ENCODE measurements at regions not wholly inside any gene's neighbourhood (a gene's known extent, or its start where the extent isn't known, plus 50 kb on each side); places are given as distances from the start of the nearest gene placed in this dataset.

DNA sequence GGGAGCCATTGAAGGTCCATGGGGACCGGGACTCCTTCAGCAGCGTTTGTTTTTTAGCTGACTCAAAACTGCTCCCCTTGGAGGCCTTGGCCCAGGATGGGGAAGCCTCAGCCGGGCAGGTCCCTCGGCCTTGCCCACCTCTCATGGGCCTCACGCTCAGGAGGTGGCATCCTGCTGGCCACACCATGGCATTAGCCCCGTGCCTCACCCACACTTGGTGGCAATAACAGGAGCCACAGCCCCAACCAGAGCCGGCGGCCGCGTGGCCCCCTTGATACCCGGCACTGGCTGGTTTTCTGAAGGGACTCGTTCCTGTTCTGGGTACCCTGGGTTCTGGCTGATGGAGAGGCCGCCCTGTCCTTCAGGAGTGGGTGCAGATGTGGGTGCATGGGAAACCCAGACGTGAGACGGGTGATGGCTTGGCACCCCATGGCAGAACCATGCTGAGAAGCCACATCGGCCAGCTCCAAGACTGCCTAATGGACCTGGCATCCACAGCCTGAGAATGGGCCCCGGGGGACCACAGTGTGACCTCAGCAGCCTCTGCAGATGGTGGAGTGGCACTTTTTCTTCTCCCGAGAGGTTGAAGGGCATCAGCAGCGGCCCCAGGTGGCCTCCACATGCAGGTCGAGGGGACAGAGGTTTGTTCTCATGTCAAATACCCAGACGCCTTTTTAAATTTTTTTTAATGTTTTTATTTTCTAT is 49.8 kb upstream of the PPARA start:
- H3K4me3 ChIP-seq (ENCODE audit: low read length), result no peak overlapping the region
- DNase-seq (ENCODE audit: low read depth), result no peak
- no peak for TF ChIP-seq CTCF (IDR thresholded peaks at IDR 0.05; ENCODE audit: insufficient read depth, low read depth, low read length, missing control alignments)
